K562 (cell line): ENCODE measurements at regions not wholly inside any gene's neighbourhood (a gene's known extent, or its start where the extent isn't known, plus 50 kb on each side); places are given as distances from the start of the nearest gene placed in this dataset.

Experiments used
- ATAC-seq: fragments of 200-7000 bp; cut with Tn5 transposase; 3 replicates; pipeline ENCODE4 v1.9.1; 2020; ENCODE audit warnings: moderate library complexity
- BruUV-seq: library from RNA; stranded (reverse); fragments of 400-500 nt; replicated peaks from 2 replicates; lab custom pipeline; 2021; lab: Mats Ljungman, UMichigan
- CTCF ChIA-PET: fragments of 300-600 bp; formaldehyde crosslinking; extraction: SDS; loops from one replicate; lab custom pipeline; 2021; ENCODE audit warnings: low intra/inter-chr PET ratio; lab: Yijun Ruan, JAX
- POLR2A ChIA-PET: fragments of 300-600, 350-650 bp; sonication (Branson Sonifier 250); formaldehyde crosslinking; extraction: SDS; loops from one replicate; lab custom pipeline; 2021; ENCODE audit warnings: antibody characterized with exemption, inconsistent platforms; lab: Yijun Ruan, JAX
- DNase-seq, 4 experiments: peaks; one replicate each; pipeline versions ENCODE4 v3.0.0 to v3.0.0-alpha.2; 2011 to 2018; ENCODE audit warnings: low spot score in 3 of 4, mixed read lengths in 3 of 4; ENCODE audit errors: extremely low read depth in 1 of 4
- FAIRE-seq: peaks from 2 replicates; lab custom pipeline; 2011; peaks lifted over from hg19 to GRCh38; lab: Jason Lieb, UNC
- H2AFZ ChIP-seq: 2 replicates; pipeline ENCODE4 v1.6.0; 2011; ENCODE audit warnings: low read depth, low read length, control low read depth, inconsistent platforms
- H3K27ac ChIP-seq: fragments of 200-600 bp; 3 replicates; pipeline ENCODE4 v1.8.0; 2011; ENCODE audit warnings: low read depth, mild to moderate bottlenecking, control low read depth, inconsistent platforms, low read length, moderate library complexity, mixed read lengths; ENCODE audit errors: extremely low read depth
- H3K27me3 ChIP-seq, 2 experiments: fragments of 300-600 bp in 1 of 2; 2 replicates in 1 of 2; 3 replicates in 1 of 2; pipeline versions ENCODE4 v1.6.0 to v1.8.0; 2011; ENCODE audit warnings: inconsistent platforms in 2 of 2, low read length in 2 of 2, mild to moderate bottlenecking in 1 of 2, mixed read lengths in 1 of 2, moderate library complexity in 1 of 2; ENCODE audit not compliant: control insufficient read depth in 2 of 2, insufficient read depth in 2 of 2
- H3K36me3 ChIP-seq: fragments of 300-600 bp; 3 replicates; pipeline ENCODE4 v1.8.0; 2011; ENCODE audit warnings: mild to moderate bottlenecking, low read length, inconsistent platforms; ENCODE audit not compliant: control insufficient read depth, insufficient read depth
- H3K4me1 ChIP-seq, 2 experiments: fragments of 200-600 bp in 1 of 2; replicated peaks in 1 of 2; 2 replicates in 1 of 2; 3 replicates in 1 of 2; pipeline versions ENCODE4 v1.5.1 to v1.8.0; 2011; ENCODE audit warnings: inconsistent platforms in 2 of 2, low read length in 2 of 2, mild to moderate bottlenecking in 1 of 2, mixed read lengths in 1 of 2, moderate library complexity in 1 of 2; ENCODE audit not compliant: control insufficient read depth in 2 of 2, insufficient read depth in 2 of 2
- H3K4me2 ChIP-seq: 2 replicates; pipeline ENCODE4 v1.6.1; 2011; ENCODE audit warnings: low read length, control low read depth, inconsistent platforms, mixed read lengths; ENCODE audit not compliant: insufficient read depth
- H3K4me3 ChIP-seq: fragments of 200-600 bp; sonication (generic), shearing (Covaris generic); 2 replicates; pipeline ENCODE4 v1.5.1; 2016; ENCODE audit warnings: control low read depth, inconsistent platforms
- H3K79me2 ChIP-seq: fragments of 200-600 bp; 3 replicates; pipeline ENCODE4 v1.8.0; 2011; ENCODE audit warnings: low read length, inconsistent platforms; ENCODE audit not compliant: control insufficient read depth, insufficient read depth
- H3K9ac ChIP-seq, 2 experiments: 2 replicates each; pipeline versions ENCODE4 v1.6.0 to v1.6.1; 2011; ENCODE audit warnings: low read depth in 2 of 2, low read length in 2 of 2, control low read depth in 1 of 2, inconsistent platforms in 1 of 2, mild to moderate bottlenecking in 1 of 2, mixed read lengths in 1 of 2; ENCODE audit not compliant: insufficient read depth in 1 of 2
- H3K9me1 ChIP-seq: one replicate; pipeline ENCODE4 v1.6.0; 2011; ENCODE audit warnings: inconsistent platforms, mild to moderate bottlenecking, low read length, moderate library complexity; ENCODE audit not compliant: control insufficient read depth, insufficient read depth
- H3K9me3 ChIP-seq: replicated peaks from 2 replicates; pipeline ENCODE4 v1.5.1; 2011; ENCODE audit warnings: low read depth, low read length, inconsistent platforms; ENCODE audit not compliant: control insufficient read depth, insufficient read depth
- H4K20me1 ChIP-seq: replicated peaks from 2 replicates; pipeline ENCODE4 v1.6.1; 2011; ENCODE audit warnings: low read length, inconsistent platforms, mixed read lengths; ENCODE audit not compliant: control insufficient read depth, insufficient read depth
- ADNP ChIP-seq: fragments of 200-800 bp; sonication (Bioruptor generic); IDR thresholded peaks from 2 replicates; pipeline ENCODE4 v1.6.1; 2016; ENCODE audit warnings: missing genetic modification characterization, missing compliant biosample characterization
- ARHGAP35 ChIP-seq: fragments of 450-650 bp; IDR thresholded peaks from 2 replicates; pipeline ENCODE4 v1.6.1; 2018; ENCODE audit not compliant: partially characterized antibody
- ATF7 ChIP-seq: fragments of 450-650 bp; IDR thresholded peaks from 2 replicates; pipeline ENCODE4 v1.7.1; 2014; ENCODE audit warnings: mild to moderate bottlenecking, moderate library complexity
- ETS1 ChIP-seq: conservative IDR thresholded peaks from 2 replicates; pipeline ENCODE4 v1.6.1; 2011; ENCODE audit warnings: low read depth, mild to moderate bottlenecking, low read length; ENCODE audit not compliant: control insufficient read depth
- RBM34 ChIP-seq: fragments of 200-400 bp; formaldehyde crosslinking; IDR thresholded peaks from 2 replicates; pipeline ENCODE4 v1.6.1; 2018; ENCODE audit warnings: low read length, borderline replicate concordance; ENCODE audit not compliant: insufficient read depth
- RNF2 ChIP-seq: sonication (generic); IDR thresholded peaks from 2 replicates; pipeline ENCODE4 v1.6.1; 2016
- STAT5A ChIP-seq: IDR thresholded peaks from 2 replicates; pipeline ENCODE4 v1.6.1; 2012; ENCODE audit warnings: low read length, inconsistent platforms, borderline replicate concordance
- SUPT5H ChIP-seq: fragments of 450-650 bp; IDR thresholded peaks from 2 replicates; pipeline ENCODE4 v1.6.1; 2016
- ZNF511 ChIP-seq: sonication (generic); formaldehyde crosslinking; IDR thresholded peaks from 2 replicates; pipeline ENCODE4 v1.8.0; 2022; ENCODE audit warnings: mild to moderate bottlenecking, missing genetic modification reagents
- WGBS: fragments of 100-300 bp; shearing (Covaris generic); methylation state at CpG from one replicate; pipeline ENCODE4 v1.1.6; 2016; ENCODE audit warnings: low coverage, mixed read lengths; ENCODE audit not compliant: insufficient coverage; ENCODE audit errors: missing lambda C conversion rate; 5-methylcytosine and 5-hydroxymethylcytosine counted together
- in situ Hi-C: fragments of 300-500 bp; cut with MboI; formaldehyde crosslinking; loops from 4 replicates; pipeline ENCODE4 v1.15.0; 2018; ENCODE audit warnings: inconsistent platforms, mixed read lengths
- intact Hi-C: fragments of 100-400 bp; cut with micrococcal nuclease; formaldehyde crosslinking; loops from 2 replicates; pipeline ENCODE4 v1.14.2; 2022
- TF ChIP-seq, protein P1 (sequence below), 2 experiments: fragments of 450-650 bp; conservative IDR thresholded peaks; 2 replicates each; pipeline ENCODE4 v1.6.1; 2017; ENCODE audit warnings: mild to moderate bottlenecking in 2 of 2, moderate library complexity in 2 of 2
- TF ChIP-seq, protein P2 (sequence below): fragments of 450-650 bp; formaldehyde crosslinking; IDR thresholded peaks from 2 replicates; pipeline ENCODE4 v1.4.0; 2022; ENCODE audit warnings: missing genetic modification characterization

GRCh38 chr2:217412277-217412676 is 552.4 kb upstream of the TNP1 start (continued):
- no peak for TF ChIP-seq ZNF511 (CRISPR knock-in tag)
- TF ChIP-seq ETS1 = no peak
- no peak for TF ChIP-seq SUPT5H
- no peak for TF ChIP-seq ARHGAP35
- no peak for TF ChIP-seq RNF2
- TF ChIP-seq ADNP (tag) = no peak
- TF ChIP-seq ATF7 = no peak
- TF ChIP-seq, protein P1, sequence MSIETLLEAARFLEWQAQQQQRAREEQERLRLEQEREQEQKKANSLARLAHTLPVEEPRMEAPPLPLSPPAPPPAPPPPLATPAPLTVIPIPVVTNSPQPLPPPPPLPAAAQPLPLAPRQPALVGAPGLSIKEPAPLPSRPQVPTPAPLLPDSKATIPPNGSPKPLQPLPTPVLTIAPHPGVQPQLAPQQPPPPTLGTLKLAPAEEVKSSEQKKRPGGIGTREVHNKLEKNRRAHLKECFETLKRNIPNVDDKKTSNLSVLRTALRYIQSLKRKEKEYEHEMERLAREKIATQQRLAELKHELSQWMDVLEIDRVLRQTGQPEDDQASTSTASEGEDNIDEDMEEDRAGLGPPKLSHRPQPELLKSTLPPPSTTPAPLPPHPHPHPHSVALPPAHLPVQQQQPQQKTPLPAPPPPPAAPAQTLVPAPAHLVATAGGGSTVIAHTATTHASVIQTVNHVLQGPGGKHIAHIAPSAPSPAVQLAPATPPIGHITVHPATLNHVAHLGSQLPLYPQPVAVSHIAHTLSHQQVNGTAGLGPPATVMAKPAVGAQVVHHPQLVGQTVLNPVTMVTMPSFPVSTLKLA (conservative IDR thresholded peaks at IDR 0.05) = no peak
- TF ChIP-seq RBM34 = no peak
- no peak for TF ChIP-seq STAT5A

GRCh38 chr2:217410681-217410960 is 550.8 kb upstream of the TNP1 start:
- no peaks in the 10 kb centered on the region for H3K9me3 ChIP-seq
- no peak overlapping the region for H3K4me3 ChIP-seq
- H3K79me2 ChIP-seq = no peaks in the 10 kb centered on the region
- DNase-seq = no peak
- H3K4me2 ChIP-seq = no peak overlapping the region
- TF ChIP-seq, protein P2, sequence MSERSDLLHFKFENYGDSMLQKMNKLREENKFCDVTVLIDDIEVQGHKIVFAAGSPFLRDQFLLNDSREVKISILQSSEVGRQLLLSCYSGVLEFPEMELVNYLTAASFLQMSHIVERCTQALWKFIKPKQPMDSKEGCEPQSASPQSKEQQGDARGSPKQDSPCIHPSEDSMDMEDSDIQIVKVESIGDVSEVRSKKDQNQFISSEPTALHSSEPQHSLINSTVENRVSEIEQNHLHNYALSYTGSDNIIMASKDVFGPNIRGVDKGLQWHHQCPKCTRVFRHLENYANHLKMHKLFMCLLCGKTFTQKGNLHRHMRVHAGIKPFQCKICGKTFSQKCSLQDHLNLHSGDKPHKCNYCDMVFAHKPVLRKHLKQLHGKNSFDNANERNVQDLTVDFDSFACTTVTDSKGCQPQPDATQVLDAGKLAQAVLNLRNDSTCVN (CRISPR knock-in tag) = no peak
- H3K27ac ChIP-seq = no peak overlapping the region
- POLR2A ChIA-PET = no interaction called here
- CTCF ChIA-PET = no interaction called here
- no peak for FAIRE-seq
- H3K4me1 ChIP-seq = no peaks in the 10 kb centered on the region
- H3K9me1 ChIP-seq = no peaks in the 10 kb centered on the region
- ATAC-seq = no peak
- 0% methylated on average over 2 of the region's 2 CpGs for WGBS
- intact Hi-C loops = no loop called here
- H2AFZ ChIP-seq = no peak overlapping the region
- H3K27me3 ChIP-seq = no peaks in the 10 kb centered on the region
- no peak overlapping the region for H3K9ac ChIP-seq
- no peaks in the 10 kb centered on the region for H4K20me1 ChIP-seq
- no peaks in the 10 kb centered on the region for H3K36me3 ChIP-seq
- BruUV-seq = no TSS peak
- in situ Hi-C loops = no loop called here
